HepG2 (cell line): ENCODE measurements at regions not wholly inside any gene's neighbourhood (a gene's known extent, or its start where the extent isn't known, plus 50 kb on each side); places are given as distances from the start of the nearest gene placed in this dataset.
A peak's percentile ranks its signal among the peaks of the same experiment; 100 is the strongest.

Source experiments
- BCL6 ChIP-seq: IDR thresholded peaks from 2 replicates; pipeline ENCODE4 v1.6.1; 2016; ENCODE audit warnings: missing genetic modification reagents, missing compliant biosample characterization
- CEBPB ChIP-seq: IDR thresholded peaks from 2 replicates; pipeline ENCODE4 v1.6.1; 2011; ENCODE audit warnings: low read depth, low read length, improper control_type of control experiment, borderline replicate concordance
- CHD2 ChIP-seq: IDR thresholded peaks from 2 replicates; pipeline ENCODE4 v1.6.1; 2011; ENCODE audit warnings: low read depth, low read length, improper control_type of control experiment
- CREB1 ChIP-seq, 2 experiments: fragments of 450-650 bp in 1 of 2; IDR thresholded peaks; 2 replicates each; pipeline ENCODE4 v1.6.1; 2016 to 2017; ENCODE audit warnings: control low read depth in 1 of 2, mild to moderate bottlenecking in 1 of 2, missing compliant biosample characterization in 1 of 2, missing genetic modification characterization in 1 of 2
- DBP ChIP-seq: sonication (generic); formaldehyde crosslinking; IDR thresholded peaks from 2 replicates; pipeline ENCODE4 v1.4.0; 2020; ENCODE audit warnings: missing genetic modification reagents; ENCODE audit errors: not compliant biosample characterization
- E2F2 ChIP-seq: sonication (generic); formaldehyde crosslinking; IDR thresholded peaks from 2 replicates; pipeline ENCODE4 v1.4.0; 2020; ENCODE audit warnings: missing genetic modification reagents, borderline replicate concordance
- FLYWCH1 ChIP-seq: sonication (generic); formaldehyde crosslinking; IDR thresholded peaks from 2 replicates; pipeline ENCODE4 v1.8.1; 2023; ENCODE audit warnings: mild to moderate bottlenecking, missing genetic modification reagents
- FOXJ3 ChIP-seq: sonication (generic); formaldehyde crosslinking; IDR thresholded peaks from 2 replicates; pipeline ENCODE4 v1.4.0; 2020; ENCODE audit warnings: missing genetic modification reagents, mild to moderate bottlenecking, borderline replicate concordance
- HNRNPK ChIP-seq: fragments of 200-400 bp; formaldehyde crosslinking; IDR thresholded peaks from 2 replicates; pipeline ENCODE4 v1.6.1; 2018; ENCODE audit warnings: low read length, low read depth, moderate library complexity, mild to moderate bottlenecking; ENCODE audit not compliant: poor library complexity, severe bottlenecking
- JUND ChIP-seq: sonication (generic); formaldehyde crosslinking; IDR thresholded peaks from 2 replicates; pipeline ENCODE4 v1.8.0; 2022; ENCODE audit warnings: mild to moderate bottlenecking, missing genetic modification reagents
- MBNL3 ChIP-seq: fragments of 250-450 bp; sonication (Bioruptor Pico); conservative IDR thresholded peaks from 2 replicates; pipeline ENCODE4 v1.8.0; 2022; ENCODE audit warnings: mild to moderate bottlenecking, inconsistent platforms
- MEIS2 ChIP-seq: sonication (generic); formaldehyde crosslinking; IDR thresholded peaks from 2 replicates; pipeline ENCODE4 v1.9.0; 2021; ENCODE audit warnings: mild to moderate bottlenecking, missing genetic modification reagents
- MLLT10 ChIP-seq: sonication (generic); formaldehyde crosslinking; IDR thresholded peaks from 2 replicates; pipeline ENCODE4 v1.4.0; 2020; ENCODE audit warnings: missing genetic modification reagents
- MTF2 ChIP-seq: sonication (generic); formaldehyde crosslinking; IDR thresholded peaks from 2 replicates; pipeline ENCODE4 v1.5.0; 2020; ENCODE audit warnings: missing genetic modification reagents, borderline replicate concordance
- PRPF4 ChIP-seq: fragments of 200-400 bp; formaldehyde crosslinking; IDR thresholded peaks from 2 replicates; pipeline ENCODE4 v1.6.1; 2016; ENCODE audit warnings: low read length, low read depth; ENCODE audit not compliant: poor library complexity, severe bottlenecking
- RARA ChIP-seq: IDR thresholded peaks from 2 replicates; pipeline ENCODE4 v1.6.1; 2016; ENCODE audit warnings: missing genetic modification reagents, missing compliant biosample characterization
- RBM22 ChIP-seq: fragments of 200-400 bp; formaldehyde crosslinking; optimal IDR thresholded peaks from 2 replicates; pipeline ENCODE3; 2017; ENCODE audit warnings: mild to moderate bottlenecking, low read length, moderate library complexity
- RCOR2 ChIP-seq: IDR thresholded peaks from 2 replicates; pipeline ENCODE4 v1.6.1; 2016; ENCODE audit warnings: missing biosample characterization, missing genetic modification reagents
- ZBTB20 ChIP-seq: sonication (generic); formaldehyde crosslinking; IDR thresholded peaks from 2 replicates; pipeline ENCODE4 v1.8.1; 2023; ENCODE audit warnings: missing genetic modification reagents, low read depth, mild to moderate bottlenecking, borderline replicate concordance
- ZNF10 ChIP-seq: sonication (generic); formaldehyde crosslinking; IDR thresholded peaks from 2 replicates; pipeline ENCODE4 v1.4.0; 2020; ENCODE audit warnings: mild to moderate bottlenecking, low read depth, missing genetic modification reagents, borderline replicate concordance
- ZNF441 ChIP-seq: sonication (generic); formaldehyde crosslinking; IDR thresholded peaks from 2 replicates; pipeline ENCODE4 v1.7.0; 2021; ENCODE audit warnings: missing genetic modification reagents, borderline replicate concordance
- ZNF501 ChIP-seq: sonication (generic); formaldehyde crosslinking; IDR thresholded peaks from 2 replicates; pipeline ENCODE4 v1.5.1; 2020; ENCODE audit warnings: mild to moderate bottlenecking, moderate library complexity, missing genetic modification reagents
- ZNF563 ChIP-seq: sonication (generic); formaldehyde crosslinking; IDR thresholded peaks from 2 replicates; pipeline ENCODE4 v1.8.0; 2022; ENCODE audit warnings: mild to moderate bottlenecking, moderate library complexity, missing genetic modification reagents
- ZNF713 ChIP-seq: sonication (generic); formaldehyde crosslinking; IDR thresholded peaks from 2 replicates; pipeline ENCODE4 v1.4.0; 2020; ENCODE audit warnings: mild to moderate bottlenecking, missing genetic modification reagents
- TF ChIP-seq, protein P1 (sequence below): sonication (generic); formaldehyde crosslinking; IDR thresholded peaks from 2 replicates; pipeline ENCODE4 v1.8.0; 2023; ENCODE audit warnings: mild to moderate bottlenecking, missing genetic modification reagents
- TF ChIP-seq, protein P2 (sequence below): IDR thresholded peaks from 2 replicates; pipeline ENCODE4 v1.6.1; 2016; ENCODE audit warnings: mild to moderate bottlenecking, missing biosample characterization, missing genetic modification reagents

DNA sequence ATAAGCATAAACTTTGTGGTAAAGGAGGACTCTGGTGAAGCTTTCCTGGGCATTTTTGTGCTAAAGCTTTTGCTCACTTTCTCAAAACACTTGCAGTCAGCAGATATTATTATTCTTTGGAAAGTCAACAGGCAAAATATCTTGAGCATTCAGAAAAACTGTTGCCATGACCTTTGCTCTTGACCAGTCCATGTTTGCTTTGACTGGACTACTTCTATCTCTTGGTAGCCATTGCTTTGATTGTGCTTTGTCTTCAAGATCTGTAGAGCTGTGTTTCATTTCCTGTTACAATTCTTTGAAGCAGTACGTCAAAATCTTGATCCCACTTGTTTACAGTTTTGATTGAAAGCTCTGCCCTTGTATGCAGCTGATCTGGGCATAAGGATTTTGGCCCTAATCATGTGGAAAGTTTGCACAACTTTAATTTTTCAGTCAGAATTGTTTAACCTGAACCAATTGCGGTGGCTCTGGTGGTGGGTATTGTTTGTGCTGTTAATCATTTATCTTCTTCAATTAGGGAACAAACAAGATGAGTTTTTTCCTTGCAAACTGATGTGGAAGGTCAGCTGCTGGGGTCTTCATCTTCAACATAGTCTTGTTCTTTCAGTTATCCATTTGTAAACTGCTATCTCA is 121.5 kb upstream of the NUDT6 start (continued):
- no peak for TF ChIP-seq MTF2 (CRISPR knock-in tag)
- TF ChIP-seq E2F2: no peak
- no peak for TF ChIP-seq ZNF501 (CRISPR knock-in tag)
- TF ChIP-seq ZBTB20: no peak
- no peak for TF ChIP-seq CHD2
- TF ChIP-seq PRPF4: no peak
- no peak for TF ChIP-seq ZNF563 (CRISPR knock-in tag)
- TF ChIP-seq MBNL3 (CRISPR knock-in tag): no peak
- TF ChIP-seq BCL6 (CRISPR knock-in tag): peak; percentile 80
- TF ChIP-seq CREB1 (IDR thresholded peaks at IDR 0.05): no peak
- TF ChIP-seq CREB1 (CRISPR knock-in tag; IDR thresholded peaks at IDR 0.05): no peak
- TF ChIP-seq HNRNPK: no peak
- TF ChIP-seq, protein P1, sequence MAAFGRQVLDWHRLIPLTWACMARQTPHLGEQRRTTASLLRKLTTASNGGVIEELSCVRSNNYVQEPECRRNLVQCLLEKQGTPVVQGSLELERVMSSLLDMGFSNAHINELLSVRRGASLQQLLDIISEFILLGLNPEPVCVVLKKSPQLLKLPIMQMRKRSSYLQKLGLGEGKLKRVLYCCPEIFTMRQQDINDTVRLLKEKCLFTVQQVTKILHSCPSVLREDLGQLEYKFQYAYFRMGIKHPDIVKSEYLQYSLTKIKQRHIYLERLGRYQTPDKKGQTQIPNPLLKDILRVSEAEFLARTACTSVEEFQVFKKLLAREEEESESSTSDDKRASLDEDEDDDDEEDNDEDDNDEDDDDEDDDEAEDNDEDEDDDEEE (CRISPR knock-in tag): no peak
- no peak for TF ChIP-seq JUND
- no peak for TF ChIP-seq ZNF10 (CRISPR knock-in tag)
- TF ChIP-seq MLLT10 (CRISPR knock-in tag): no peak
- peak; percentile 59; the same call in 1 of the 2 replicates for TF ChIP-seq FOXJ3 (CRISPR knock-in tag)
- TF ChIP-seq CEBPB: no peak
- no peak for TF ChIP-seq ZNF713 (CRISPR knock-in tag)
- TF ChIP-seq DBP: no peak
- TF ChIP-seq RBM22: no peak
- TF ChIP-seq, protein P2, sequence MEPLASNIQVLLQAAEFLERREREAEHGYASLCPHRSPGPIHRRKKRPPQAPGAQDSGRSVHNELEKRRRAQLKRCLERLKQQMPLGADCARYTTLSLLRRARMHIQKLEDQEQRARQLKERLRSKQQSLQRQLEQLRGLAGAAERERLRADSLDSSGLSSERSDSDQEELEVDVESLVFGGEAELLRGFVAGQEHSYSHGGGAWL (CRISPR knock-in tag): no peak
- TF ChIP-seq MEIS2: no peak
- TF ChIP-seq RARA (CRISPR knock-in tag): peak; percentile 44; the same call in 1 of the 2 replicates
- no peak for TF ChIP-seq FLYWCH1 (CRISPR knock-in tag)
- no peak for TF ChIP-seq RCOR2 (CRISPR knock-in tag)
- no peak for TF ChIP-seq ZNF441 (CRISPR knock-in tag)
